HFFc6 (cell line): ENCODE measurements at regions not wholly inside any gene's neighbourhood (a gene's known extent, or its start where the extent isn't known, plus 50 kb on each side); places are given as distances from the start of the nearest gene placed in this dataset.

Experiments used
- DNase-seq: peaks from one replicate; pipeline ENCODE4 v3.0.0-alpha.2; 2018
- H3K27ac Mint-ChIP-seq: 2 replicates; pipeline ENCODE4 v1.8.0; 2020; ENCODE audit warnings: mild to moderate bottlenecking, mixed read lengths
- H3K27me3 Mint-ChIP-seq: 2 replicates; pipeline ENCODE4 v1.8.0; 2021; ENCODE audit warnings: mild to moderate bottlenecking, moderate library complexity, mixed read lengths; ENCODE audit not compliant: insufficient read depth
- H3K36me3 Mint-ChIP-seq: 2 replicates; pipeline ENCODE4 v1.8.0; 2021; ENCODE audit warnings: low read depth, mixed read lengths
- H3K4me1 Mint-ChIP-seq: 2 replicates; pipeline ENCODE4 v1.8.0; 2020; ENCODE audit warnings: low read depth, mixed read lengths
- H3K4me3 Mint-ChIP-seq: 2 replicates; pipeline ENCODE4 v1.8.0; 2020; ENCODE audit warnings: mild to moderate bottlenecking, moderate library complexity, mixed read lengths
- H3K9me3 Mint-ChIP-seq: 2 replicates; pipeline ENCODE4 v1.8.0; 2020; ENCODE audit warnings: mild to moderate bottlenecking, mixed read lengths
- CTCF ChIP-seq: fragments of 200-600 bp; sonication (generic); IDR thresholded peaks from 2 replicates; pipeline ENCODE4 v1.5.0; 2021; ENCODE audit warnings: antibody characterized with exemption, mild to moderate bottlenecking

- TF ChIP-seq CTCF, result no peak
- Mint-ChIP-seq H3K27me3 (no peaks in the 10 kb centered on the region; the same call in 1 of the 2 replicates), H3K36me3 (no peaks in the 10 kb centered on the region)
Observed at GRCh38 chr17:34793231-34793908, 167.9 kb downstream of the CCT6B start.

GRCh38 chr17:34788696-34789095, 172.6 kb downstream of the CCT6B start:
- no peak overlapping the region for H3K27ac Mint-ChIP-seq
- no peaks in the 10 kb centered on the region for H3K36me3 Mint-ChIP-seq
- H3K27me3 Mint-ChIP-seq, result no peaks in the 10 kb centered on the region
- no peak overlapping the region for H3K4me3 Mint-ChIP-seq
- no peak for DNase-seq
- no peaks in the 10 kb centered on the region for H3K4me1 Mint-ChIP-seq
- peaks cover 64% of the 10 kb centered on the region for H3K9me3 Mint-ChIP-seq
- no peak for TF ChIP-seq CTCF

More at GRCh38 chr17:34793231-34793908, 167.9 kb downstream of the CCT6B start:
- Mint-ChIP-seq H3K27ac (no peak overlapping the region), H3K4me1 (no peaks in the 10 kb centered on the region), H3K4me3 (no peak overlapping the region), H3K9me3 (peaks cover 55% of the 10 kb centered on the region)
- no peak for DNase-seq

- TF ChIP-seq CTCF, result no peak
- peaks cover 79% of the 10 kb centered on the region for H3K9me3 Mint-ChIP-seq
- no peaks in the 10 kb centered on the region for H3K36me3 Mint-ChIP-seq
- no peaks in the 10 kb centered on the region for H3K27me3 Mint-ChIP-seq
- no peak overlapping the region for H3K4me3 Mint-ChIP-seq
- no peaks in the 10 kb centered on the region for H3K4me1 Mint-ChIP-seq
- H3K27ac Mint-ChIP-seq, result no peak overlapping the region
- DNase-seq, result no peak
Observed at GRCh38 chr17:34784526-34784925, 176.7 kb downstream of the CCT6B start.

GRCh38 chr17:34782271-34782670, 179.0 kb downstream of the CCT6B start:
- H3K36me3 Mint-ChIP-seq, result no peaks in the 10 kb centered on the region
- H3K27ac Mint-ChIP-seq, result no peak overlapping the region
- H3K4me3 Mint-ChIP-seq, result no peak overlapping the region
- no peak for TF ChIP-seq CTCF
- H3K27me3 Mint-ChIP-seq, result no peaks in the 10 kb centered on the region; the same call in 1 of the 2 replicates
- DNase-seq, result no peak
- peaks cover 78% of the 10 kb centered on the region for H3K9me3 Mint-ChIP-seq
- no peaks in the 10 kb centered on the region for H3K4me1 Mint-ChIP-seq

- Mint-ChIP-seq H3K27me3 (no peaks in the 10 kb centered on the region; the same call in 1 of the 2 replicates), H3K36me3 (no peaks in the 10 kb centered on the region), H3K4me3 (no peak overlapping the region), H3K27ac (no peak overlapping the region), H3K9me3 (peaks cover 76% of the 10 kb centered on the region), H3K4me1 (no peaks in the 10 kb centered on the region)
- DNase-seq, result peak; percentile 4
- TF ChIP-seq CTCF, result no peak
Observed at GRCh38 chr17:34781571-34782108, 179.6 kb downstream of the CCT6B start.
